IPS-18c (cell line): ENCODE measurements at regions not wholly inside any gene's neighbourhood (a gene's known extent, or its start where the extent isn't known, plus 50 kb on each side); places are given as distances from the start of the nearest gene placed in this dataset.
"Not testable (repeated sequence)": the region's sequence is repeated elsewhere in the genome, so short reads cannot be mapped to it uniquely, and the experiment has no call there.

Experiments used
- H3K4me3 ChIP-seq: 2 replicates; pipeline ENCODE4 v1.7.0; 2013; ENCODE audit warnings: low read depth, mild to moderate bottlenecking, low read length, moderate library complexity; ENCODE audit not compliant: insufficient read depth
- H3K9me3 ChIP-seq: one replicate; pipeline ENCODE4 v1.6.1; 2013; ENCODE audit warnings: mild to moderate bottlenecking, low read length, moderate library complexity; ENCODE audit not compliant: control insufficient read depth, insufficient read depth

DNA sequence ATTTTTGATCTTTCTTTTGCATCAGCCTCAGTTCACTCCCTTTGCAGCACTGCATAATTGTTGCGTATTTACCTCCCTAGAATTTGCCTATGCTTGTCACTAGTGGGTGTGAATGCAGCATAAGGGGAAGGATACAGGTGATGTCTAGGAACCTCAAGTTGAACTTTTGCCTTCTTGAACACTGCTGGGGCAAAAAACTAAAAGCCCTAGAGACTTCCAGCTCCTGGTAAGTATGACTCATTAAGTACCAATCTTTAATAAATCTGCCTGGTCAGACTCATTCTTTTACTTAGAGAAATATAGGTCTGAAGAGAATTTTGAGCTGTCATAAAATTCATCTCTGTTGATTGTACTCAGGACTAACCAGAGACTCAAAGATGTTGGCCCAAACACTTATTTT lies 547.3 kb upstream of the FANCL start:
- H3K9me3 ChIP-seq: no peaks in the 10 kb centered on the region

DNA sequence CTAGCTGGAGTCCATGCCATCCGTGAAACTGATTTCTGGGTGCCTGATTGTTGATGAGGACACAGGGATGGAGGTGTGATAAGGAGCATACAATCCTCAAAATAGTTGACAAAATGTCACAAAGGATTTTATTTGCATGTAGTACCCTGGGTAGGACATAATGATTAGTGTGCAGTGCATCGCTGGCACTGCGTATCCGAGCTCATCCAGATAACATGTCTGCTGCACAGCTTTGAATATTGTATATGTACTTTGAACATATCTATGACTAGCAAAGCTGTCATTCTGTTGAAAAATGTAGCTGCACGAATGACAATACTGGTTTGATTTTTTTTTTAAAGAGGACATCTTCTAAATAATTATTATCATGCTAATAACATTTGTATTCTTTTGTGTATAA lies 529.7 kb upstream of the FANCL start:
- no peak overlapping the region for H3K4me3 ChIP-seq

More for the DNA sequence above, 547.3 kb upstream of the FANCL start:
- H3K4me3 ChIP-seq: no peak overlapping the region

DNA sequence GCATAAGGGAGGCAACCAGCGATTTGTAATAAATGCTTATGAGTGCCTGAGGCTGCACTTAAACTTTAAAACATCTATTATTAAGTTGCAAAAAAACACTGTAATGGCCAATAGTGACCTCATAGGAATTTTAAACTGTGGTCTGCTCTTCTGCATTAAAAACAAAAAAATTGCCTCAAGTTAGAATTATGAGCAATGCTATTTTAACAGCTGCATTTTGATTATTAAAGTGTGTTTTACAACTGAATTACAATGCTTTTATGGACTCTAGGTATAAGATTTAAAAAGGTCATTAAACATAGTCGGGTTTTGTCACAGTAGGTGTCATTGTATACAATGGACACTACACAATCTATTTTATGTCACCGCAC lies 528.7 kb upstream of the FANCL start:
- no peak overlapping the region for H3K4me3 ChIP-seq
- no peaks in the 10 kb centered on the region for H3K9me3 ChIP-seq

More for the DNA sequence above, 529.7 kb upstream of the FANCL start:
- no peaks in the 10 kb centered on the region for H3K9me3 ChIP-seq

DNA sequence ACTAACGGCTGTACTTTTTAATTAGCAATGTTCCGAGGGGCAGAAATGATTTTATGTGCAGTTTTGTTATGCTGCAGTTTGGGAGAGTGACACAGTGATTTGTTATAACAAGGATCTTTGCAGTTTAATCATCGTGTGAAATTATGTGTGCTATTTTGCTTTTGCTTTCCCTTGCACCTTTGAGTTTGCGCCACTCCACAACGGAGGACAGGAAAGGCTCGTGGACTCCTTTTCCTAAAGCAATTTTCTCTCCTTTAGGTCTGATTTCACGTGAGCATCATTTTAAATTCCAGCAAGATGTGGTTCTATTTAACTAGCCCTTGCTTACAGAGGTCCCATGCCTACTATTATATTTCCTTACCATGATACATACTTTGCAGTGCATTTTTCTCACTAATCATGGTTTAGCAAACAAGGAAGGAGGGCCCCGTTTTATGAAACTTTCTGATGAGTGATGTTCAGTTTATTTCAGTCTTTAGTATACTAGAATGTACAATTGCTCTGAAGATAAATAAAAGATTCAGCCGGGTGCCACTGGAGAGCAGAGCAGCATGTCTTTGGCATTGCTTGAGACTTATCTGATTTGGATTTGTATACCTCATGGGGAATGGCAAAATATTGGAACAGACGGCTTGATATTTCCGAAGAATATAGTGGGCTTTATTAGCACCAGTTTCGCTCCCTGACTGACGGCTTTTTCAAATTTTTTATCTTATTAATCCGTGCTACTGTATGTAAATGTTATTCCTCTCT lies 528.2 kb upstream of the FANCL start:
- no peak overlapping the region for H3K4me3 ChIP-seq
- H3K9me3 ChIP-seq: no peaks in the 10 kb centered on the region

DNA sequence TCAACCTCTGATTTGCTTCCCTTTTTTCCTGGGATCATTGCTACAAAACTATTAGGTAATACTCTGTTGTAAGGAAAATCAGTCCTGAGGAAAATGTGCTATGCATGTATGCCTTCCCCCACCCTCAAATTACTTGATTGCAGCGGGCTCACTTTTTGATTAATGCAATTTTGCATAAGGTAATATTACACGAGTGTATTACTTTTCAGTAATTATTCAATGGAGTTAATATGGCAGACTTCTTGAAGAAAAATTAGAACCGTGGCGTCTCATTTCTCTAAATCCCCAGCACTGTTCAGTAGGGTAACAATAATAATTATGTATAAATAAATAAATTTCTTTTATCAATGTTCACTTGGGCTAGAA lies 527.6 kb upstream of the FANCL start:
- no peaks in the 10 kb centered on the region for H3K9me3 ChIP-seq
- no peak overlapping the region for H3K4me3 ChIP-seq

DNA sequence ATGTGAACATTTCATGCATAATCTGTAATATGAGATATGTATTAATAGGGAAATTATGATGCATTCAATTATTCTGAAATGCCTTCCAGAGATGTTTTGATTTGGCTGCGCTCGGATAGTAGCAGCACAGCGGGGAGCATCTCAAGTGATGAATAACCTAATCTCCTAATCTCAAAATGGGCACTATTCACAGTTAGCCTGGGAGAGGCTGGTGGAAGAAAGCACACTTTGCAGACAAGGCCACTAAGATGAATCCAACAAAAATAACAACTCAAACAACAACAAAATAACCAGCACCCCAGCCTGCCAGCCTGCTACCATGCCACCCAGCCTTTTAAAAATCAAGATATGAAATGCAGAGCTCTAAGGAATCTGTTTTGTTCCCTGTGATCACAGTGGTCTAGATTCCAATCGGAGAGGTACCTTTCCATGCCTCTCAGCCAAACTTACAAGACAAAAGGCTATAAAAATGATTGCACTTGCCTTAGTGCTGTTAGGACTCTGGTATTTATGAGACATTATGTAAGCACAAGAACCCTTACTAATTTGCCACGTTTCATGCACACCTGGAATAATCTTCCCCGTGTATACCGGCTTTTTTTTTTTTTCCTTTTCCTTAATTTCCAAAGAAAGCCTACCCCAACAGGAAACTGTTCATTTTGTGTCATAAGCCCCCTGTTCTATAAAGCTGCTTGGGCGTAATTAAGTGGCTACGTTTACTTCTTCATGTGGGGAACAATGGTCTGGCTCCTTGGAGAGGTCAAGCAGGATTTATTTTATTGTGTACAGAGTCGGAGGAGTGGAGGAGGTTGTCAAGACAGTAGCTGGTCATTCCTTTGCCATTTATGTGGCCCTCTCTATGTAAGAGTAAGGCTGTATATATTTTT lies 526.9 kb upstream of the FANCL start:
- no peaks in the 10 kb centered on the region for H3K9me3 ChIP-seq

DNA sequence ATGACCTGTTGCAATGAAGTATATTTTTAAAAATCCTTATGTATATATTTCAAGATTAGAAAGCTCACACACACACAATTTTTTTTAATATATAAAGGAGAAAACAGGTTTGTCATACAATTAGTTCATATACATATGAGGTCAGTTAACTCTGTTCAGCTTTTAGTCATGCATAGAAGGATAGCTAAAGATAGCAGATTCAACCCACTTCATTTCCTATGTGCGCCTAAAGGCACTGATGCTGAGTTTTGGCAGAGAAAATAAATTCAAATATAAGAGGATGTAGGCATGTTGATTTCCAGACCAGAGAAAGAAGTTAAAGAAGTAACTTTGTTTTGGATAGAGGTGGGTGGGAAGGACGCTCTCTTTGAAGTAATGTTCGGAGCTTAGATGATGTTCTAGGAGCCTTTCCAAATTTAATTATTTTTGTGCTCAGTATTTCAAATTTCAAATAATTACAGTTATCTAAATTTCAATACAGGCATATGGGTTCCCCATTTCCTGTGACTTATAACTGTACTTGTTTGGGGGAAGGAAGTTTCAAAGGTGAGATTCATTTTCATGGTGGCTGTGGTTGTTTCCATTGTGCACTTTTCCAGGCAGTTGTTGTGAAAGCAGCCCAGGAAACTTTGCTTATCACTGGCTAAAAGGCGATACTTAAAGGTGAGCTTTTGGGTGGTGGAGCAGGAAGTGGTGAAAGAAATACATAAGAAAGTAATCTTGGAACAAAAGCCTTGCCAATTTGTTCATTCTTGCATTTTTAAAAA lies 523.4 kb upstream of the FANCL start:
- H3K4me3 ChIP-seq: no peak overlapping the region
- H3K9me3 ChIP-seq: no peaks in the 10 kb centered on the region

More for the DNA sequence above, 526.9 kb upstream of the FANCL start:
- H3K4me3 ChIP-seq: no peak overlapping the region

DNA sequence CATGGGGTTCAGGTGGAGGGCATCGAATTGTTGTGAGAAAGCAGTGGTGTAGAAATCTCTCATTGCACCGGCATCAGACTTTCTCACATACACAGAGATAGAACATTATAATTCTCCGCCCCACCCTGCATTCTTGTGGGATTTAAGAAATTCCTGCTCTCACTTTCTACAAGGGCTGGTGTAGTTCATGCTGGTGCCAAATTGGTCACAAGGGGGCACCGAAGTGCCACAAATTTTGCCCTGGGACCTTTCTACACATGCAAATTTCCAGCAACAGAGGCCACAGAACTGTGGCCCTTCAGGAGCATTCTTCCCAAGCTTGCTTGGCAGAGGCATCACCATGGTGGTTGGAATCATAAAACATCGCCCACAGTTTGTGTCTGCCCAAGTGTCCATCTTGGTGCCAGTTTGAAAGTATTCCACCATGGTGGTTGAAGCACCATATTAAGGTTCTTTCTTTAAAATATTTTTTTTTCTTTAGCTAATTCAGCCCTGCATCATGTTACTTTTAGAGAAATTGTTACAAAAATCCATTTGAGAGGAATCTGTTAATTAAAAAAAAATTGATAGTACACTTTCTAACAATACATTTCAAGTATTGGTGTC lies 521.2 kb upstream of the FANCL start:
- no peak overlapping the region for H3K4me3 ChIP-seq

DNA sequence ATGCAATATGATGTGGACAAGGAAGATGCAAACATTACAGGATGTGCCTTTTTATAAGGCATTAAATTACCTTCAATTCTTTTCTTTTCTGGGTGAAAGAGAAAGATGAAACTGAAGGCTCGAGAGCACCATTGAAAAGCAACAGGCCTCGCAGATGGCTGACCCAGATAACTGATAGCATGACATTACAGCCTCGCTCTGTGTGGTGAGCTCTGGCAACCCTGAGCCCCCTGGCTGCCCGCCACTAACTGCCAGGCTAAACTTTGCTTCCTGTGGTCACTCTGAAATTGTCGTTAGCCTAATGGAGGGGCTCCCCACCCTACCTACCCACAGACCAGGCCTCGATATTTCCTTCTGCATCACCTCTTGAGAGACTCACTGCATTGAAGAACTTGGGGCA lies 516.8 kb upstream of the FANCL start:
- H3K9me3 ChIP-seq: no peaks in the 10 kb centered on the region

More for the DNA sequence above, 521.2 kb upstream of the FANCL start:
- no peaks in the 10 kb centered on the region for H3K9me3 ChIP-seq

DNA sequence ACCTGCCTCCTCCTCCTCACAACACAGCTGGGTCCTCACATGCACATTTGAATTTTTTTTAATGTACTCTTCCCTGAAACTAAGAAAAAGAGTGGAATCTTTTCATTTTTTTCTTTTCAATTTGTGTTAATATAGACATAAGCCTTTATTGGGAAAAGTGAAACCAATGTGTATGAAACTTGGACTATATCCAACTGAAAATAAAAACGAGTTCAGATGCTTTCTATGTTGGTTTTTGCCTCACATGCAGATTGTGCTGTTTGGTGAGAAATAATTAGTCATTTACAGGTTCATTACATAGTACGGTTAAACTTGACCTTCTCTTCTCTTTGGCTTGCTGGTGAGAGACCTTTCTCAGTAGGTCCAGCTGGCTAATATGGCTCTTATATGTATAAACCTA lies 515.2 kb upstream of the FANCL start:
- Histone ChIP-seq H3K4me3 (no peak overlapping the region), H3K9me3 (peaks cover 3% of the 10 kb centered on the region)

More for the DNA sequence above, 516.8 kb upstream of the FANCL start:
- no peak overlapping the region for H3K4me3 ChIP-seq

DNA sequence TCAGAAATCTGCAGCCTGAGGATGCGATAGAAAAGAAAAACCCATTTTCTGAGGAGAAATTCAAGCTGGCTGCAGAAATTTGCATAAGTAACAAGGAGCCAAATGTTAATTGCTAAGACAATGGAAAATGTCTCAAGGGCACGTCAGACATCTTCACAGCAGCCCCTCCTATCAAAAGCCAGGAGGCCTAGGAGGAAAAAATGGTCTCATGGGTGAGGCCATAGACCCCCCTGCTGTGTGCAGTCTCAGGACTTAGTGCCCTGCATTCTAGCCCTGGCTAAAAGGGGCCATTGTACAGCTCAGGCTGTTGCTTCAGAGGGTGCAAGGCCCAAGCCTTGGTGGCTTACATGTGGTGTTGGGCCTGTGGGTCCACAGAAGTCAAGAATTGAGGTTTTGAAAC lies 511.4 kb upstream of the FANCL start:
- not testable (repeated sequence) for H3K9me3 ChIP-seq, H3K4me3 ChIP-seq

DNA sequence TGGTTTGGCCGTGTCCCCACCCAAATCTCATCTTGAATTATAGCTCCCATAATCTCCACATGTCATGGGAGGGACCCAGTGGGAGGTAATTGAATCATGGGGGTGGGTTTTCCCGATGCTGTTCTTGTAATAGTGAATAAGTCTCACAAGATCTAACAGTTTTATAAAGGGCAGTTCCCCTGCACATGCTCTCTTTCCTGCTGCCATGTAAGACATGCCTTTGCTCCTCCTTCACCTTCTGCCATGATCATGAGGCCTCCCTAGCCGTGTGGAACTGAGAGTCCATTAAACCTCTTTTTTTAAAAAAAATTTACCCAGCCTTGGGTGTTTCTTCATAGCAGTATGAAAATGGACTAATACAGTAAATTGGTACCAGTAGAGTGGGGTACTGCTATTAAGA lies 510.6 kb upstream of the FANCL start:
- not testable (repeated sequence) for H3K4me3 ChIP-seq, H3K9me3 ChIP-seq

DNA sequence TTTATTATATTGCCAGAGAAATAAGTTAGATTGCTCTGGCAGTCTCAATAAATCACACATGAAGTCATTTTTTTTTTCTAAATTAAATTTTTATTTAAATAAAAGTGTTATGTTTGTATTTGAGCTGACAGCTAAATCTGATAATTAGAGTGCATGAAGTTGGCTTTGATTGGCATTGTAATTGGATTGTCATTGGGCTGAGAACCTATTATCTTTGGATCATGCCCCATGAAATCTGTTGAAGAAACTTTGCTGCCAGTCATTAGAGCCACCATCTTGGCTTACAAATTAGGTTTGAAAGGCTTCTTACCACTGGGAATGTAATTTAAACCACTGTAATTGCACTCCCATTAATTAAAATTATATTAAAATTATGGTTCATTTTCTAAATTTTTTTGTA lies 507.9 kb upstream of the FANCL start:
- Histone ChIP-seq H3K9me3 (peaks cover 3% of the 10 kb centered on the region), H3K4me3 (no peak overlapping the region)

DNA sequence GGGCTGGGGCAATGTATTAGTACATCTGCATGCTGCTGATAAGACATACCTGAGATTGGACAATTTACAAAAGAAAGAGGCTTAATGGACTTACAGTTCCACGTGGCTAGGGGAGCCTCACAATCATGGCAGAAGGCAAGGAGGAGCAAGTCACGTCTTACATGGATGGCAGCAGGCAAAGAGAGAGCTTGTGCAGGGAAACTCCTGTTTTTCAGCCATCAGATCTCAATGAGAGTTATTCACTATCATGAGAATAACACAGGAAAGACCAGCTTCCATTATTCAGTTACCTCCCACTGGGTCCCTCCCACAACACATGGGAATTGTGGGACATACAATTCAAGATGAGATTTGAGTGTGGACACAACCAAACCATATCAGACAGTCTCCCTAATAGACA lies 504.2 kb upstream of the FANCL start:
- not testable (repeated sequence) for H3K9me3 ChIP-seq, H3K4me3 ChIP-seq

DNA sequence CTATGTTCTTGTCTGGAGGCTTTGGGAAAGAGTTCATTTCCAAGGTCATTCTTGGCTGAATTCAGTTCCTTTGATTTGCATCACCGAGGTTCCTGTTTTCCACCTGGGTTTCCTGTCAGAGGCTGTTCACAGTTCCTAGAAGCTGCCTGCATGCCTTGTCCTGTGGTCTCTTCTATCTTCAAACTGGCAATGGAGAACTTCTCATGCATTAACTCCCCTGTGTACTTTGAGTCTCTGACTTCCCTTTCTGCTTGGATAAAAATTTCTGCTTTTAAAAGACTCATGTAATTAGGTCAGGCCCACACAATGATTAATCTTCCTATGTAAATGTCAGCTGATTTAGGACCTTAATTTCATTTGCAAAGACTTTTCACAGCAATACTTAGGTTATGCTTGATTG lies 499.3 kb upstream of the FANCL start:
- no peak overlapping the region for H3K4me3 ChIP-seq
- H3K9me3 ChIP-seq: no peaks in the 10 kb centered on the region

DNA sequence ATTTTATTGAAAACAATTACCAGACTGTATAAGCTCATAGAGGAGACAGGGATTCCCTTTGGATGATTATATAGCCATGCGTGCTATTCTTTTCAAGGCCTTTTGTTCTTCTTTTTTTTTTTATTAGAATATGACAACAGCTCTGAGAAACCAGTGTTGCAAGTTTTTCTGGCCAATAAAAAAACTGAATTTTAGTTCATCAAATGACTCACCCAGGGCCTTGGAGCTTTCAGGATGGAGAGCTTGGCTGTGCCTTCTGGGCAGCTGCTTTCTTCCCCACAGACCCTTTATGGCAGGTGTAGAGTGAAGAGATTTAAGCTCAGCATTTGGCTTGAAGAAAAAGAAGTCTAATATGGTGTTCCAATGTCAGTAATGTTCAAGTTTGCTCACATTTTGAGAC lies 497.9 kb upstream of the FANCL start:
- no peaks in the 10 kb centered on the region for H3K9me3 ChIP-seq
- no peak overlapping the region for H3K4me3 ChIP-seq

DNA sequence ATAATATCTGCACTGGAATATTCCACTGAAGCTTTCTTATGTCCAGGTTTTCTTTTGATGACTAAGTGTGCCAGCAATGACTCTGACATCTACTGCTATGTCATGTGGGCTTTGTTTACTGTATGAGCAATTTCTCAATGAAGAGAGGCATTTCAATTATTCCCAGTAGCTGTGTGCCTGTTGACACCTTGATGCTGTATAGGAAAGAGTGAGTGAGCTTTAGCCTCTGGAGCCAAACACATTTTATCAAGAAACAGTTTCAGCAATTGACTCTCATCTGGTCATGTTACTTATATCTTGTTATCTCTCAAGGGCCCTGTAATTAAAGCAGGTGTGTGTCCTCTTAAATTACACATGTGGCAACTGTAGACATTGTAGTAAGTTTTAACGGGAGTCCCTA lies 493.2 kb upstream of the FANCL start:
- Histone ChIP-seq H3K4me3 (no peak overlapping the region), H3K9me3 (no peaks in the 10 kb centered on the region)
